ENCODE measurements at regions not wholly inside any gene's neighbourhood (a gene's known extent, or its start where the extent isn't known, plus 50 kb on each side); places are given as distances from the start of the nearest gene placed in this dataset.

DNA sequence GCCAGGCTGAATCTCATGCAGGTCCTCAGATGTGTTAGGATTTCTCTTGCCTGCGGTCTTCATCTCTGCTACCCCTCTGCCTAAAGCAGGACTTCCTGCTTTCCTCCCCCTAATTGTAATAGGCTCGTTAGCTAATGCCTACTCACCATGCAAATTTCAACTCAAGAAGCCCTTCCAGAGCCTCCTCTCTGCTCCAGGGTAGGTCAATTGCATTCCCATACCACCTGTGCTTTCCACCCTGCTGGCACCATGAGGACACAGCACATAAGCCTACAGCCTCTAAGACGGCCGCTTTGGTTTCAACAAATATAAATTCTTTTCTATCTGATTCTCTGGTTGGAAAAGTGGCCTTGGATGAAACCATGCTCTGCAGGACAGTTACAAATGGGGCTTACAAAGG, 93.9 kb downstream of the QDPR start:
- Histone ChIP-seq H4K91ac (ENCODE audit: low read length) (no peak overlapping the region), H2AFZ (ENCODE audit: low read depth, low read length) (no peak overlapping the region), H3K36me3 (ENCODE audit: control insufficient read depth in 1 of 2, insufficient read depth in 2 of 2, low read depth in 1 of 2, low read length in 2 of 2) (no peaks in the 10 kb centered on the region), H2BK12ac (ENCODE audit: low read length in 2 of 2) (no peak overlapping the region), H2BK5ac (ENCODE audit: low read depth, low read length, poor library complexity, severe bottlenecking) (no peak overlapping the region), H2AK5ac (ENCODE audit: low read length, severe bottlenecking) (no peak overlapping the region), H4K8ac (ENCODE audit: low read length) (no peak overlapping the region), H2BK120ac (ENCODE audit: low read depth, low read length) (no peak overlapping the region), H3K14ac (ENCODE audit: low read length in 2 of 2) (no peak overlapping the region), H3K4ac (ENCODE audit: low read depth in 1 of 2, low read length in 2 of 2) (no peak overlapping the region), H3K23ac (ENCODE audit: low read length in 2 of 2) (no peak overlapping the region), H3K9me3 (ENCODE audit: control insufficient read depth, low read length) (peaks cover 15% of the 10 kb centered on the region), H3K9ac (ENCODE audit: low read length) (no peak overlapping the region), H3K27me3 (ENCODE audit: control insufficient read depth in 1 of 2, insufficient read depth in 1 of 2, low read length in 2 of 2) (peaks cover 0 to 17% of the 10 kb centered on the region in 2 experiments), H3K79me1 (replicated peaks; ENCODE audit: low read length, poor library complexity, severe bottlenecking) (no peaks in the 10 kb centered on the region), H3K4me3 (ENCODE audit: insufficient read depth in 1 of 2, low read depth in 1 of 2, low read length in 2 of 2) (no peak overlapping the region), H2BK15ac (ENCODE audit: low read depth, poor library complexity, severe bottlenecking) (no peak overlapping the region), H3K18ac (ENCODE audit: low read depth in 1 of 2, low read length in 2 of 2) (no peak overlapping the region), H3K4me1 (ENCODE audit: control insufficient read depth, insufficient read depth, low read depth, low read length) (no peaks in the 10 kb centered on the region), H3K4me2 (ENCODE audit: low read length, poor library complexity, severe bottlenecking) (no peak overlapping the region), H3K27ac (ENCODE audit: low read length, poor library complexity, severe bottlenecking) (no peak overlapping the region)
- 62% methylated on average over 2 of the region's 4 CpGs for WGBS
- DNase-seq = no peak

DNA sequence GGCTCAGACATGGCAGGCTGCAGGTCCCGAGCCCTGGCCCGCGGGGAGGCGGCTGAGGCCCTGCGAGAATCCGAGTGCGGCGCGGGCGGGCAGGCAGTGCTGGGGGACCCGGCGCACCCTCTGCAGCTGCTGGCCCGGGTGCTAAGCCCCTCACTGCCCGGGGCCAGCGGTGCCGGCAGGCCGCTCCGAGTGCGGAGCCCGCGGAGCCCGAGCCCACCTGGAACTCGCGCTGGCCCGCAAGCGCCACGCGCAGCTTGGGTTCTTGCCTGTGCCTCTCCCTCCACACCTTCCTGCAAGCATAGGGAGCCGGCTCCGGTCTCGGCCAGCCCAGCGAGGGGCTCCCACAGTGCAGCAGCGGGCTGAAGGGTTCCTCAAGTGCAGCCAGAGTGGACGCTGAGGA, 97.5 kb downstream of the QDPR start:
- Histone ChIP-seq H2BK15ac (ENCODE audit: low read depth, poor library complexity, severe bottlenecking) (no peak overlapping the region), H3K4me3 (ENCODE audit: insufficient read depth in 1 of 2, low read depth in 1 of 2, low read length in 2 of 2) (no peak overlapping the region), H3K14ac (ENCODE audit: low read length in 2 of 2) (no peak overlapping the region), H3K4me2 (ENCODE audit: low read length, poor library complexity, severe bottlenecking) (no peak overlapping the region), H2BK5ac (ENCODE audit: low read depth, low read length, poor library complexity, severe bottlenecking) (no peak overlapping the region), H3K79me1 (replicated peaks; ENCODE audit: low read length, poor library complexity, severe bottlenecking) (no peaks in the 10 kb centered on the region), H3K4ac (ENCODE audit: low read depth in 1 of 2, low read length in 2 of 2) (no peak overlapping the region), H4K8ac (ENCODE audit: low read length) (no peak overlapping the region), H3K36me3 (ENCODE audit: control insufficient read depth in 1 of 2, insufficient read depth in 2 of 2, low read depth in 1 of 2, low read length in 2 of 2) (no peaks in the 10 kb centered on the region), H2AK5ac (ENCODE audit: low read length, severe bottlenecking) (no peak overlapping the region), H3K9me3 (ENCODE audit: control insufficient read depth, low read length) (peaks cover 13% of the 10 kb centered on the region), H3K9ac (ENCODE audit: low read length) (no peak overlapping the region), H3K4me1 (ENCODE audit: control insufficient read depth, insufficient read depth, low read depth, low read length) (no peaks in the 10 kb centered on the region), H2BK12ac (ENCODE audit: low read length in 2 of 2) (no peak overlapping the region), H3K23ac (ENCODE audit: low read length in 2 of 2) (no peak overlapping the region), H4K91ac (ENCODE audit: low read length) (no peak overlapping the region), H3K27ac (ENCODE audit: low read length, poor library complexity, severe bottlenecking) (no peak overlapping the region), H2AFZ (ENCODE audit: low read depth, low read length) (no peak overlapping the region), H3K18ac (ENCODE audit: low read depth in 1 of 2, low read length in 2 of 2) (no peak overlapping the region), H3K27me3 (ENCODE audit: control insufficient read depth in 1 of 2, insufficient read depth in 1 of 2, low read length in 2 of 2) (peaks cover 0 to 5% of the 10 kb centered on the region in 2 experiments), H2BK120ac (ENCODE audit: low read depth, low read length) (no peak overlapping the region)
- DNase-seq = no peak
- WGBS = 91% methylated on average over 26 of the region's 34 CpGs

DNA sequence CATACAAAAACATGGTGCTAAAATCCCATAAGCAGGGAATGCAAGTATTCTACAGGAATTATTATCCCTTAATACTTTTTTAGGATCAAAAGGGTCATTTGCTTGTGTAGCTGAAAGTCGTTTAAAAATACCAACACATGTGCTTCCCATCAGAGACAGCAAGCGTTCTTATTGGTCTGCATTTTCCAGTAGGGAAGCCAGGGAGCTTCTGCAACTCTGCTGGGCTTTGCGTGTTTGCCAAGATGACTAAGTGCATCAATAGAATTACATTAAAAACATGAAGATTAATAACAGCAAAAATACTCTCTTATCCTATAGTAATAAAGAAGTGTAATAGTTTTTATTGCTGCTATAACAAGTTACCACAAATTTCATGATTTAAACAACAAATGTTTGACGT, 111.2 kb downstream of the QDPR start:
- Histone ChIP-seq H2AK5ac (ENCODE audit: low read length, severe bottlenecking) (no peak overlapping the region), H3K9ac (ENCODE audit: low read length) (no peak overlapping the region), H3K27ac (ENCODE audit: low read length, poor library complexity, severe bottlenecking) (no peak overlapping the region), H4K8ac (ENCODE audit: low read length) (no peak overlapping the region), H3K14ac (ENCODE audit: low read length in 2 of 2) (no peak overlapping the region), H3K4me2 (ENCODE audit: low read length, poor library complexity, severe bottlenecking) (no peak overlapping the region), H2BK15ac (ENCODE audit: low read depth, poor library complexity, severe bottlenecking) (no peak overlapping the region), H3K23ac (ENCODE audit: low read length in 2 of 2) (no peak overlapping the region), H4K91ac (ENCODE audit: low read length) (no peak overlapping the region), H3K27me3 (ENCODE audit: control insufficient read depth in 1 of 2, insufficient read depth in 1 of 2, low read length in 2 of 2) (no peaks in the 10 kb centered on the region), H3K36me3 (ENCODE audit: control insufficient read depth in 1 of 2, insufficient read depth in 2 of 2, low read depth in 1 of 2, low read length in 2 of 2) (no peaks in the 10 kb centered on the region), H2BK5ac (ENCODE audit: low read depth, low read length, poor library complexity, severe bottlenecking) (no peak overlapping the region), H3K79me1 (replicated peaks; ENCODE audit: low read length, poor library complexity, severe bottlenecking) (no peaks in the 10 kb centered on the region), H2BK120ac (ENCODE audit: low read depth, low read length) (no peak overlapping the region), H3K4me1 (ENCODE audit: control insufficient read depth, insufficient read depth, low read depth, low read length) (no peaks in the 10 kb centered on the region), H3K4me3 (ENCODE audit: insufficient read depth in 1 of 2, low read depth in 1 of 2, low read length in 2 of 2) (no peak overlapping the region), H2BK12ac (ENCODE audit: low read length in 2 of 2) (no peak overlapping the region), H3K4ac (ENCODE audit: low read depth in 1 of 2, low read length in 2 of 2) (no peak overlapping the region), H3K18ac (ENCODE audit: low read depth in 1 of 2, low read length in 2 of 2) (no peak overlapping the region), H3K9me3 (ENCODE audit: control insufficient read depth, low read length) (no peaks in the 10 kb centered on the region), H2AFZ (ENCODE audit: low read depth, low read length) (no peak overlapping the region)
- DNase-seq = no peak
- 89% methylated on average over 1 of the region's 4 CpGs for WGBS

DNA sequence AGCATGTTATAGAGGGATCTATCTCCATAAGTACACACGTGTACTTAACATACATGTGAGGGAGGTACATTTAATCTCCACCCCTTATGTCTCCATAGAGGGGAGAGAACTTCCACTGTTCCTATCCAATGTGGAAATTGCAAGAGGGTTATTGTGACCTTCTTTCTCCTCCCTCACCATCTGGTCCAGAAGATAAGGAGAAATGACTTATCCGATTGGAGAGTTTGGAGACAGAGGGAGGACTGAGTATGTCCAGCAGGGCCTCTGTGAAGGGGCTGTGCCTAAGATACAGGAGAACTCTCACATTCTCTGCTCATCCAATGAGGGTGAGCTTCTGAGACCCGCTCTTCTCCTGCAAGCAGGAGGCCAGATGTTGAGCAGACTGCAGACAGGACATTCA, 113.1 kb downstream of the QDPR start:
- H2AK5ac ChIP-seq (ENCODE audit: low read length, severe bottlenecking) = no peak overlapping the region
- H3K36me3 ChIP-seq (ENCODE audit: control insufficient read depth in 1 of 2, insufficient read depth in 2 of 2, low read depth in 1 of 2, low read length in 2 of 2) = no peaks in the 10 kb centered on the region
- H2AFZ ChIP-seq (ENCODE audit: low read depth, low read length) = no peak overlapping the region
- H4K91ac ChIP-seq (ENCODE audit: low read length) = no peak overlapping the region
- no peak for DNase-seq
- no peaks in the 10 kb centered on the region for H3K27me3 ChIP-seq (ENCODE audit: control insufficient read depth in 1 of 2, insufficient read depth in 1 of 2, low read length in 2 of 2)
- no peak overlapping the region for H3K23ac ChIP-seq (ENCODE audit: low read length in 2 of 2)
- no peak overlapping the region for H2BK15ac ChIP-seq (ENCODE audit: low read depth, poor library complexity, severe bottlenecking)
- H2BK12ac ChIP-seq (ENCODE audit: low read length in 2 of 2) = no peak overlapping the region
- no peak overlapping the region for H4K8ac ChIP-seq (ENCODE audit: low read length)
- H3K18ac ChIP-seq (ENCODE audit: low read depth in 1 of 2, low read length in 2 of 2) = no peak overlapping the region
- WGBS = 94% methylated on average over 2 of the region's 3 CpGs
- H3K14ac ChIP-seq (ENCODE audit: low read length in 2 of 2) = no peak overlapping the region
- H3K4ac ChIP-seq (ENCODE audit: low read depth in 1 of 2, low read length in 2 of 2) = no peak overlapping the region
- no peaks in the 10 kb centered on the region for H3K4me1 ChIP-seq (ENCODE audit: control insufficient read depth, insufficient read depth, low read depth, low read length)
- no peak overlapping the region for H3K4me2 ChIP-seq (ENCODE audit: low read length, poor library complexity, severe bottlenecking)
- no peak overlapping the region for H2BK5ac ChIP-seq (ENCODE audit: low read depth, low read length, poor library complexity, severe bottlenecking)
- H3K79me1 ChIP-seq (replicated peaks; ENCODE audit: low read length, poor library complexity, severe bottlenecking) = no peaks in the 10 kb centered on the region
- no peak overlapping the region for H3K27ac ChIP-seq (ENCODE audit: low read length, poor library complexity, severe bottlenecking)
- H2BK120ac ChIP-seq (ENCODE audit: low read depth, low read length) = no peak overlapping the region
- H3K9ac ChIP-seq (ENCODE audit: low read length) = no peak overlapping the region
- no peaks in the 10 kb centered on the region for H3K9me3 ChIP-seq (ENCODE audit: control insufficient read depth, low read length)
- H3K4me3 ChIP-seq (ENCODE audit: insufficient read depth in 1 of 2, low read depth in 1 of 2, low read length in 2 of 2) = no peak overlapping the region

Measured in mesenchymal stem cell (in vitro differentiated cells and primary cell).